HCT116 (cell line): ENCODE measurements at regions not wholly inside any gene's neighbourhood (a gene's known extent, or its start where the extent isn't known, plus 50 kb on each side); places are given as distances from the start of the nearest gene placed in this dataset.

ENCODE experiments used
- ATF3 ChIP-seq: IDR thresholded peaks from 2 replicates; pipeline ENCODE4 v1.6.1; 2012
- CEBPB ChIP-seq: IDR thresholded peaks from 2 replicates; pipeline ENCODE4 v1.6.1; 2012; ENCODE audit warnings: low read depth
- CTCF ChIP-seq, 3 experiments: fragments of 200-600 bp in 1 of 3; sonication (generic) in 1 of 3; IDR thresholded peaks in 2 of 3; conservative IDR thresholded peaks in 1 of 3; 2 replicates each; pipeline ENCODE4 v1.5.1; 2012 to 2017; ENCODE audit warnings: low read depth in 2 of 3, low read length in 2 of 3, antibody characterized with exemption in 1 of 3, borderline replicate concordance in 1 of 3, control low read depth in 1 of 3, mild to moderate bottlenecking in 1 of 3, mixed read lengths in 1 of 3, mixed run types in 1 of 3, moderate library complexity in 1 of 3; ENCODE audit not compliant: insufficient read depth in 1 of 3
- EGR1 ChIP-seq: IDR thresholded peaks from 2 replicates; pipeline ENCODE4 v1.6.1; 2012; ENCODE audit warnings: low read depth
- EZH2 ChIP-seq: fragments of 200-600 bp; sonication (generic); IDR thresholded peaks from 2 replicates; pipeline ENCODE4 v1.6.1; 2017; ENCODE audit warnings: antibody characterized with exemption, mixed run types
- EZH2phosphoT487 ChIP-seq: fragments of 200-600 bp; IDR thresholded peaks from 2 replicates; pipeline ENCODE4 v1.6.1; 2018; ENCODE audit warnings: antibody characterized with exemption, borderline replicate concordance
- MAX ChIP-seq: IDR thresholded peaks from 2 replicates; pipeline ENCODE4 v1.6.1; 2012
- POLR2A ChIP-seq: IDR thresholded peaks from 2 replicates; pipeline ENCODE4 v1.7.0; 2011; ENCODE audit warnings: borderline replicate concordance; ENCODE audit not compliant: insufficient read depth, insufficient read length; ENCODE audit errors: extremely low read depth
- POLR2AphosphoS5 ChIP-seq: IDR thresholded peaks from 2 replicates; pipeline ENCODE4 v1.6.1; 2011; ENCODE audit warnings: mild to moderate bottlenecking, low read depth, low read length, moderate library complexity
- REST ChIP-seq: IDR thresholded peaks from 2 replicates; pipeline ENCODE4 v1.6.1; 2012; ENCODE audit warnings: low read depth
- SP1 ChIP-seq: IDR thresholded peaks from 2 replicates; pipeline ENCODE4 v1.6.1; 2012; ENCODE audit warnings: low read depth
- SRF ChIP-seq: IDR thresholded peaks from 2 replicates; pipeline ENCODE4 v1.6.1; 2012; ENCODE audit warnings: low read depth
- ZFX ChIP-seq: fragments of 450-650 bp; IDR thresholded peaks from 2 replicates; pipeline ENCODE4 v1.6.1; 2017

- TF ChIP-seq CTCF (IDR thresholded peaks at IDR 0.05 in 2 of 3, conservative IDR thresholded peaks at IDR 0.05 in 1 of 3; ENCODE audit: borderline replicate concordance in 1 of 3, insufficient read depth in 1 of 3, low read depth in 2 of 3, low read length in 2 of 3), result no peak
- no peak for TF ChIP-seq POLR2A
- no peak for TF ChIP-seq EZH2
- no peak for TF ChIP-seq EZH2phosphoT487
- TF ChIP-seq SP1, result no peak
- no peak for TF ChIP-seq SRF
- no peak for TF ChIP-seq REST
- no peak for TF ChIP-seq MAX
- no peak for TF ChIP-seq POLR2AphosphoS5
- no peak for TF ChIP-seq EGR1
- TF ChIP-seq ATF3, result no peak
- TF ChIP-seq CEBPB, result no peak
- no peak for TF ChIP-seq ZFX
Measured at GRCh38 chr3:35042210-35042991, 596.9 kb upstream of the ARPP21 start.
